Naive thymus-derived CD4-positive, alpha-beta T cell (primary cell): ENCODE measurements at regions not wholly inside any gene's neighbourhood (a gene's known extent, or its start where the extent isn't known, plus 50 kb on each side); places are given as distances from the start of the nearest gene placed in this dataset.

Experiments used
- ATAC-seq: fragments of 150-1000 bp; cut with Tn5 transposase; 2 replicates; pipeline ENCODE4 v1.10.0; 2021; ENCODE audit warnings: mild to moderate bottlenecking, moderate library complexity
- CTCF ChIA-PET: fragments of 350-600 bp; sonication (Branson Sonifier 250); formaldehyde crosslinking; loops from one replicate; lab custom pipeline; 2021; ENCODE audit warnings: antibody characterized with exemption; lab: Charles Lee
- POLR2A ChIA-PET: fragments of 350-600 bp; sonication (Branson Sonifier 250); formaldehyde crosslinking; loops from one replicate; lab custom pipeline; 2021; ENCODE audit warnings: antibody characterized with exemption, inconsistent platforms; lab: Charles Lee
- DNase-seq, 9 donors: peaks; one replicate each; pipeline versions ENCODE4 v3.0.0 to v3.0.0-alpha.2; 2020 to 2022; ENCODE audit warnings: mixed read lengths in 1 of 9
- H3K27ac ChIP-seq: one replicate; pipeline ENCODE4 v1.7.0; 2013; ENCODE audit warnings: mild to moderate bottlenecking, low read depth, low read length, moderate library complexity
- H3K27me3 ChIP-seq, 2 donors: one replicate each; pipeline ENCODE4 v1.7.0; 2013; ENCODE audit warnings: low read length in 2 of 2, mild to moderate bottlenecking in 2 of 2, moderate library complexity in 2 of 2; ENCODE audit not compliant: control insufficient read depth in 2 of 2, insufficient read depth in 2 of 2
- H3K36me3 ChIP-seq, 3 experiments: 1 replicate in 2 of 3; 2 replicates in 1 of 3; pipeline ENCODE4 v1.7.0; 2013; ENCODE audit warnings: low read length in 3 of 3, mild to moderate bottlenecking in 3 of 3, moderate library complexity in 1 of 3; ENCODE audit not compliant: insufficient read depth in 3 of 3, control insufficient read depth in 2 of 3
- H3K4me1 ChIP-seq, 2 donors: one replicate each; pipeline ENCODE4 v1.7.0; 2013; ENCODE audit warnings: low read length in 2 of 2, mild to moderate bottlenecking in 2 of 2, moderate library complexity in 1 of 2; ENCODE audit not compliant: control insufficient read depth in 2 of 2, insufficient read depth in 2 of 2
- H3K4me3 ChIP-seq: 2 replicates; pipeline ENCODE4 v1.7.0; 2013; ENCODE audit warnings: mild to moderate bottlenecking, low read length
- H3K9me3 ChIP-seq, 3 experiments: 1 replicate in 2 of 3; 2 replicates in 1 of 3; pipeline ENCODE4 v1.7.0; 2013; ENCODE audit warnings: low read length in 3 of 3; ENCODE audit not compliant: control insufficient read depth in 2 of 3
- H3K27ac Mint-ChIP-seq, 9 donors: one replicate each; pipeline ENCODE4 v1.8.0; 2020 to 2022; ENCODE audit warnings: mixed read lengths in 9 of 9, mild to moderate bottlenecking in 8 of 9, moderate library complexity in 5 of 9, inconsistent platforms in 2 of 9
- H3K27me3 Mint-ChIP-seq, 5 donors: one replicate each; pipeline ENCODE4 v1.8.0; 2021 to 2022; ENCODE audit warnings: mixed read lengths in 5 of 5, mild to moderate bottlenecking in 1 of 5
- H3K36me3 Mint-ChIP-seq, 5 donors: one replicate each; pipeline ENCODE4 v1.8.0; 2020 to 2022; ENCODE audit warnings: mixed read lengths in 5 of 5, mild to moderate bottlenecking in 3 of 5, inconsistent platforms in 1 of 5
- H3K4me1 Mint-ChIP-seq, 7 donors: one replicate each; pipeline ENCODE4 v1.8.0; 2020 to 2022; ENCODE audit warnings: mixed read lengths in 7 of 7, mild to moderate bottlenecking in 3 of 7, inconsistent platforms in 1 of 7
- H3K4me3 Mint-ChIP-seq, 10 donors: one replicate each; pipeline ENCODE4 v1.8.0; 2020 to 2022; ENCODE audit warnings: mild to moderate bottlenecking in 10 of 10, mixed read lengths in 10 of 10, moderate library complexity in 6 of 10, inconsistent platforms in 2 of 10
- H3K9me3 Mint-ChIP-seq, 11 donors: one replicate each; pipeline ENCODE4 v1.8.0; 2020 to 2022; ENCODE audit warnings: mixed read lengths in 11 of 11, mild to moderate bottlenecking in 4 of 11, inconsistent platforms in 1 of 11, moderate library complexity in 1 of 11
- intact Hi-C, 2 donors: fragments of 100-400 bp; cut with micrococcal nuclease; formaldehyde crosslinking; loops; one replicate each; pipeline ENCODE4 v1.15.1; 2023

DNA sequence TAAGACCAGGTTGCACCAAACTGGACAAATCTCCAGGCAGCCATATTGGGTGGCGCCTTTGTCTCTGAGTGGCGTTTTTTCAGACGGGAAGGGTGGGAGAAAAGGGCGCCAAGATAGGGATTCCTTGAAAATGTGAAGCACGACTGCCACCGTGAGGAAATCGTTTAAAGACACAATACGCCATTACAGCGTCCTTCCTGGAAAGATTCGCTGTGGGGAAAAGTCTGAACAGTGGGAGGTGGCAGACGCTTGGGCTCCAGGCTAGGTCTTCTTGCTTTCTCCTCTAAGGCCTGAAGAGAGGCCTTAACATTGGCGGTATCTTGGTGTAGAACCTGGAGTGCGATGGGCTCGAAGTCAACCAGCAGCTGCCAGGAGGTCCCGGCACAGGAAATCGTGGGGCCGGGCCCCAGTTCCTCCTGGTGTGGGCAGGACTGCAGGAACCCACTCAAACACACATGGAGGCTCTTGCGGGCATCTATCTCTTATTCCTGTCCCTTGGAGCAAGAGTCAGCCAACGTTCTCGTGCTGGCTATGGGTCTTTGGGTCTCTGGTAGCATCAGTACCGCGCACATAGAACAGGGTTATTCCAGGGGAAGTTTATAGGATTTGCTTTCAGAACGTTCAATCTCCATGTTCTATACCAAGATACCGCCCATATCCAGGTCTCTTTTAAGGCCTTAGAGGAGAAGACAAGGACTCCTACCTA is 208.8 kb downstream of the OR13H1 start:
- no peaks in the 10 kb centered on the region for H3K4me1 ChIP-seq
- peak overlapping the region in 4 of 9 donors; percentile 74 to 92 (median 90) for H3K27ac Mint-ChIP-seq
- intact Hi-C loops: no loop called here
- POLR2A ChIA-PET: no interaction called here
- no peak for ATAC-seq
- H3K27me3 Mint-ChIP-seq: no peaks in the 10 kb centered on the region
- peak in 5 of 9 donors; percentile 73 to 85 (median 83) for DNase-seq
- peaks cover 4 to 22% (median 8%) of the 10 kb centered on the region in 5 donors for H3K36me3 Mint-ChIP-seq
- no peaks in the 10 kb centered on the region for H3K27me3 ChIP-seq
- peaks cover 0 to 4% (median 0%) of the 10 kb centered on the region in 7 donors for H3K4me1 Mint-ChIP-seq
- H3K9me3 Mint-ChIP-seq: no peaks in the 10 kb centered on the region
- H3K36me3 ChIP-seq: peaks cover 0 to 4% (median 0%) of the 10 kb centered on the region in 3 experiments
- CTCF ChIA-PET: no interaction called here
- H3K4me3 Mint-ChIP-seq: peak overlapping the region in 5 of 10 donors; percentile 83 to 92 (median 89)
- H3K27ac ChIP-seq: peak overlapping the region; percentile 65
- H3K4me3 ChIP-seq: no peak overlapping the region
- no peaks in the 10 kb centered on the region for H3K9me3 ChIP-seq

DNA sequence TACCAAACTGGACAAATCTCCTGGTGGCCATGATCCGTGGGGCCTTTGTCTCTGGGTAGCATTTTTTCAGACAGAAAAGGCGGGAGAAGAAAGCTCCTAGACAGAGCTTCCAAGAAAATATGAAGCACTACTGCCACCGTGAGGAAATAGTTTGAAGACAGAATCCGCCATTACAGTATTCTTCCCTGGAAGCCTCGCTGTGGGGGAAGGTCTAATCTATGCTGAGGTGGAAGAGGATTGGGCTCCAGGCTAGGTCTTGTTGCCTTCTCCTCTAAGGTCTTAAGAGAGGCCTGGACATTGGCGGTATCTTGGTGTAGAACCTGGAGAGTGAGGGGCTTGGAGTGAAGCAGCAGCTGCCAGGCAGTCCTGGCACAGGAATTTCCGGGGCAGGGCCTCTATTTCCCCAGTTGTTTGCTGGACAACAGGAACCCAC is 218.9 kb downstream of the OR13H1 start:
- Mint-ChIP-seq H3K4me3 (peak overlapping the region in 5 of 10 donors; percentile 86 to 94 (median 93)), H3K36me3 (peaks cover 0 to 14% (median 5%) of the 10 kb centered on the region in 5 donors), H3K4me1 (peaks cover 0 to 16% (median 0%) of the 10 kb centered on the region in 7 donors), H3K9me3 (peaks cover 0 to 5% (median 0%) of the 10 kb centered on the region in 11 donors), H3K27me3 (no peaks in the 10 kb centered on the region), H3K27ac (peak overlapping the region in 4 of 9 donors; percentile 59 to 87 (median 77))
- Histone ChIP-seq H3K36me3 (peaks cover 0 to 3% (median 0%) of the 10 kb centered on the region in 3 experiments), H3K27ac (no peak overlapping the region), H3K4me3 (no peak overlapping the region), H3K4me1 (no peaks in the 10 kb centered on the region), H3K27me3 (no peaks in the 10 kb centered on the region), H3K9me3 (no peaks in the 10 kb centered on the region)
- intact Hi-C loops: no loop called here
- POLR2A ChIA-PET: no interaction called here
- ATAC-seq: no peak
- CTCF ChIA-PET: no interaction called here
- peak in 5 of 9 donors; percentile 70 to 85 (median 81) for DNase-seq

DNA sequence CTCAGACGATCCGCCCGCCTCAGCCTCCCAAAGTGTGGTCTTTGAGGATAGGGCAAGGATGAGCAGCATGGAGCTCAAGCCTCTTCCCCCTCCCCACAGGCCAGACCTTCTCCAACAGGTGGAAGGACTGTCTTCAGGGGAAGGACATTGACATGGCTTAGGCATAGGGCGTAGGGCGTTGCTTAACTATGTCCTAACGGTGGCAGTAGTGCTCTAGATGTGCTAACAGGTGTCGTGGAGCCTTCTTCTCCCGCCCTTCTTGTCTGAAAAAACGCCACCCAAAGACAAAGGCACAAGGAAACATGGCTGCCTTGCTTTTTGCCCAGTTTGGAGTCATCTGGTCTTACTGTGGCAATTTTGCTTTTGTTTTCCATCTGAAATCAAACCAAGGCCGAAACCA is 219.8 kb downstream of the OR13H1 start:
- Mint-ChIP-seq H3K4me1 (peaks cover 0 to 20% (median 0%) of the 10 kb centered on the region in 7 donors), H3K36me3 (peaks cover 0 to 18% (median 5%) of the 10 kb centered on the region in 5 donors), H3K27ac (peak overlapping the region in 4 of 9 donors; percentile 72 to 92 (median 88)), H3K9me3 (peaks cover 0 to 5% (median 0%) of the 10 kb centered on the region in 11 donors), H3K27me3 (no peaks in the 10 kb centered on the region), H3K4me3 (peak overlapping the region in 5 of 10 donors; percentile 86 to 94 (median 93))
- Histone ChIP-seq H3K9me3 (no peaks in the 10 kb centered on the region), H3K4me1 (no peaks in the 10 kb centered on the region), H3K27ac (no peak overlapping the region), H3K36me3 (peaks cover 0 to 4% (median 0%) of the 10 kb centered on the region in 3 experiments), H3K4me3 (no peak overlapping the region), H3K27me3 (no peaks in the 10 kb centered on the region)
- intact Hi-C loops: no loop called here
- DNase-seq (peak in 5 of 9 donors; percentile 83 to 90 (median 87)), ATAC-seq (no peak)
- ChIA-PET CTCF (no interaction called here), POLR2A (no interaction called here)

DNA sequence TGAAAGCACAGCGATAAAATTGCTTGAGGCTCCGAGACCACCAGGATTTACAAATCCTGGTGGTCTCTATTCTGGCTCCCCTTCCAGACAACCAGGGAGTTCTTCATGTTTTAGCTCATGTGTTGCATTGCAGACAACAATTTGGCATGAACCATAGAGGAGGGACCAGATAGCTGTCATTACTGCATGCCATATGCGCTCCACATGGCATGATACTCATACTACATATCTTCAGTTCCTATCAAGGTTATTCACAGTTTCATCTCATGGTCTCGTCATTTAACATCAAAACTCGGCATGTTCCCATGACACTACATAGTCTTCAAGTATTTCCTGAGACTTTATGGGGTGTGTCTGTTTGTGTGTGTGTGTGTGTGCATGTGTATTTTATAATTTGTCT is 220.3 kb downstream of the OR13H1 start:
- intact Hi-C loops: no loop called here
- no peak overlapping the region for H3K4me3 ChIP-seq
- peak overlapping the region in 3 of 9 donors; percentile 72 to 92 (median 87) for H3K27ac Mint-ChIP-seq
- H3K4me1 ChIP-seq: no peaks in the 10 kb centered on the region
- peaks cover 0 to 4% (median 0%) of the 10 kb centered on the region in 3 experiments for H3K36me3 ChIP-seq
- ATAC-seq: no peak
- no peaks in the 10 kb centered on the region for H3K9me3 ChIP-seq
- no peak for DNase-seq
- CTCF ChIA-PET: no interaction called here
- POLR2A ChIA-PET: no interaction called here
- no peak overlapping the region for H3K27ac ChIP-seq
- H3K27me3 Mint-ChIP-seq: no peaks in the 10 kb centered on the region
- peaks cover 0 to 20% (median 0%) of the 10 kb centered on the region in 7 donors for H3K4me1 Mint-ChIP-seq
- peak overlapping the region in 5 of 10 donors; percentile 86 to 94 (median 93) for H3K4me3 Mint-ChIP-seq
- peaks cover 0 to 20% (median 5%) of the 10 kb centered on the region in 5 donors for H3K36me3 Mint-ChIP-seq
- no peaks in the 10 kb centered on the region for H3K27me3 ChIP-seq
- peaks cover 0 to 5% (median 0%) of the 10 kb centered on the region in 11 donors for H3K9me3 Mint-ChIP-seq

DNA sequence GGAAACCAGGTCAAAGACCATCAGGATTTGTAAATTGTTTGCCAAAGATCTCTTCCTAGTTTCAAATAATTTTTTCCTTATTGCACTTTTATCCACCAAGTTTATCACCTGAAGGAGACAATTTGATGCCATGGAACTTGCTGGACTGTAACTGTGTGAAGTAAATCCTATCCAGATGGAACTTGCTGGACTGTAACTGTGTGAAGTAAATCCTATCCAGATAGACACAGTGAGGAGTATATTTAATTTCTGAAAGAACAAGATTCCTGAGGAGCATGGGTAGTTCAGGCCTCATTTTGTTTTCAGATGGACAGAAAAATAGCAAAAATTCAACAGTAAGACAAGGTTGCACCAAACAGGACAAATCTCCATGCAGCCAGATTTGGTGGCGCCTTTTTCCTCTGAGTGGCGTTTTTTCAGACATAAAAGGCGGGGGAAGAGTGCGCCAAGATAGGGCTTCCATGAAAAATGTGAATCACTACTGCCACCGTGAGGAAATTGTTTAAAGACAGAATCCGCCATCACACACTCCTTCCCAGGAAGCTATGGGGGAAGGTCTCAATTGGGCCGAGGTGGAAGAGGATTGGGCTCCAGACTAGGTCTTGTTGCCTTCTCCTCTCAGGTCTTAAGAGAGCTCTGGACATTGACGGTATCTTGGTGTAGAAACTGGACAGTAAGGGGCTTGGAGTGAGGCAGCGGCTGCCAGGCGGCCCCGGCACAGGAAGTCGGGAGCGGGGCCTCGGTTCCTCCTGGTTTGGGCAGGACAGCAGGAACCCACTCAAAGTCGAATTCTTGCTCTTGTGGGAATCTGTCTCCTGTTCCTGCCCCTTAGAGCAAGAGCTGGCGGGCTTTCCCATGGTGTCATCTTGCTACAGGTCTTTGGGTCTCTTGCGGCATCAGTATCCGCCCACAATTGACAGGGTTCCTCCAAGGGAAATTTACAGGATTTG is 234.7 kb downstream of the OR13H1 start:
- Histone ChIP-seq H3K4me1 (no peaks in the 10 kb centered on the region), H3K27me3 (no peaks in the 10 kb centered on the region), H3K27ac (peak overlapping the region; percentile 44), H3K9me3 (no peaks in the 10 kb centered on the region), H3K36me3 (no peaks in the 10 kb centered on the region), H3K4me3 (no peak overlapping the region)
- peak overlapping the region in 5 of 10 donors; percentile 90 to 95 (median 93) for H3K4me3 Mint-ChIP-seq
- DNase-seq: peak in 5 of 9 donors; percentile 72 to 85 (median 83)
- H3K27me3 Mint-ChIP-seq: no peaks in the 10 kb centered on the region
- H3K9me3 Mint-ChIP-seq: no peaks in the 10 kb centered on the region
- peak overlapping the region in 4 of 9 donors; percentile 79 to 93 (median 90) for H3K27ac Mint-ChIP-seq
- ATAC-seq: no peak
- peaks cover 0 to 14% (median 0%) of the 10 kb centered on the region in 7 donors for H3K4me1 Mint-ChIP-seq
- H3K36me3 Mint-ChIP-seq: peaks cover 0 to 5% (median 0%) of the 10 kb centered on the region in 5 donors
- CTCF ChIA-PET: no interaction called here
- POLR2A ChIA-PET: no interaction called here
- intact Hi-C loops: no loop called here

DNA sequence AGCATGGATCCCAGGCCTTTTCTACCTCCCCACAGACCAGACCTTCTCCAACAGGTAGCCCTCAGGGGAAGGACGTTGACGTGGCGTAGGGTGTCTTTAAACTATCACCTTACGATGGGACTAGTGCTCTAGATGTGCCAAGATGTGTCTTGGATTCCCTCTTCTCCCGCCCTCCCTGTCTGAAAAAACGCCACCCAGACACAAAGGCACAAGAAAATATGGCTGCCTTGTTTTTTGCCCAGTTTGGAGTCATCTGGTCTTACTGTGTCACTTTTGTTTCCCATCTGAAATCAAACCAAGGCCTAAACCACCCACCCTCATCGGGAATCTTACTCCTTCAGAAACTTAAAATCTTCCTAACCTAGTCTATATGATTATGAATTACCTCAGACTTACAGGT is 235.4 kb downstream of the OR13H1 start:
- H3K4me1 ChIP-seq: no peaks in the 10 kb centered on the region
- no peak overlapping the region for H3K27ac ChIP-seq
- ChIA-PET POLR2A (no interaction called here), CTCF (no interaction called here)
- no peaks in the 10 kb centered on the region for H3K27me3 Mint-ChIP-seq
- no peaks in the 10 kb centered on the region for H3K9me3 ChIP-seq
- peaks cover 0 to 11% (median 0%) of the 10 kb centered on the region in 5 donors for H3K36me3 Mint-ChIP-seq
- H3K4me3 ChIP-seq: no peak overlapping the region
- no peaks in the 10 kb centered on the region for H3K9me3 Mint-ChIP-seq
- intact Hi-C loops: no loop called here
- peak overlapping the region in 5 of 10 donors; percentile 90 to 95 (median 93) for H3K4me3 Mint-ChIP-seq
- H3K27me3 ChIP-seq: no peaks in the 10 kb centered on the region
- peaks cover 0 to 15% (median 0%) of the 10 kb centered on the region in 7 donors for H3K4me1 Mint-ChIP-seq
- H3K27ac Mint-ChIP-seq: peak overlapping the region in 4 of 9 donors; percentile 15 to 93 (median 67)
- DNase-seq (no peak), ATAC-seq (no peak)
- H3K36me3 ChIP-seq: no peaks in the 10 kb centered on the region
